ENCODE measurements at regions not wholly inside any gene's neighbourhood (a gene's known extent, or its start where the extent isn't known, plus 50 kb on each side); places are given as distances from the start of the nearest gene placed in this dataset.

- no peak for TF ChIP-seq EZH2 (IDR thresholded peaks at IDR 0.05; ENCODE audit: borderline replicate concordance, low read length)
- no peak for TF ChIP-seq CTCF (IDR thresholded peaks at IDR 0.05; ENCODE audit: low read length)
Observed at GRCh38 chr3:89000886-89001285, 106.5 kb upstream of the EPHA3 start.

Data from OCI-LY1 (cell line).